GM12864 (cell line): ENCODE measurements at regions not wholly inside any gene's neighbourhood (a gene's known extent, or its start where the extent isn't known, plus 50 kb on each side); places are given as distances from the start of the nearest gene placed in this dataset.

Experiments
- DNase-seq: peaks from one replicate; pipeline ENCODE4 v3.0.0-alpha.2; 2011; ENCODE audit warnings: low read depth
- H3K4me3 ChIP-seq: 2 replicates; pipeline ENCODE4 v1.5.1; 2011; ENCODE audit warnings: mild to moderate bottlenecking, low read depth, low read length, control low read depth
- CTCF ChIP-seq: IDR thresholded peaks from 2 replicates; pipeline ENCODE4 v1.5.1; 2011; ENCODE audit warnings: low read depth, mild to moderate bottlenecking, moderate library complexity, low read length, control low read depth, inconsistent platforms; ENCODE audit errors: missing control alignments

- no peak overlapping the region for H3K4me3 ChIP-seq
- no peak for DNase-seq
- no peak for TF ChIP-seq CTCF
These were observed 203.9 kb downstream of the C9orf50 start for GRCh38 chr9:129416821-129417539.

DNA sequence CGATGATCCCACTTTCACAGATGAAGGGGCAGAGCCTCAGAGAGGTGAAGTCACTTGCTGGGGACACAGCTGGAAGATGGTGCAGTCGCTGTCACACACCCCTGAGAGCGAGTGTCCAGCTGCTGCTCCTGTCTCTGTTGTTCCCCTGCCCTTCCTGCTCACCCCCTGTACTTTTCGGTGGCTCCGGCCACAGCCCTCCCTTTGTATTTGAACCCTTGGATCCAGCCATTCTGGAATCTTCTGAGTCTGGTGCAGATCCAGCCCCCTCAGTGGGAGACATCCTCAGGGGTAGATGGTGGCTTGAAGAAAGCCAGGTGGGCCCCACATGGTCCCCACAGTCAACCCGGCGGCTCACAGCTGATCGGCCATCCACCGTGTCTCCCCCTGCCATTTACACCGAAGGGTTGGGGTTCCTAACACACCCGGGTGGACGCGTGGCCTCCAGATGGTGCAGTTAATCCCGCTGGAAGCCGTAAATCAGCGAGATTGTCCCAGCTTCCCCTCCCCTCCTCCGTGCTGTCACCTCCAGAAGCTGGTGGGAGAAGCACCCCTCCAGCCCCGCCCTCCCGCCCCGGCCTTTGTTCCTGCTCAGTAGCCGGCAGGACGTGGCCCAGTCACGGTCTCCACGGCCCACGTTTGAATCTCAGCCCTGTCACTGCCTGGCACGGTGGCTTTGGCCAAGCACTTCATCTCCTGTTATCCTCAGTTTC is 204.8 kb downstream of the C9orf50 start:
- no peak for TF ChIP-seq CTCF
- DNase-seq: no peak
- H3K4me3 ChIP-seq: no peak overlapping the region

DNA sequence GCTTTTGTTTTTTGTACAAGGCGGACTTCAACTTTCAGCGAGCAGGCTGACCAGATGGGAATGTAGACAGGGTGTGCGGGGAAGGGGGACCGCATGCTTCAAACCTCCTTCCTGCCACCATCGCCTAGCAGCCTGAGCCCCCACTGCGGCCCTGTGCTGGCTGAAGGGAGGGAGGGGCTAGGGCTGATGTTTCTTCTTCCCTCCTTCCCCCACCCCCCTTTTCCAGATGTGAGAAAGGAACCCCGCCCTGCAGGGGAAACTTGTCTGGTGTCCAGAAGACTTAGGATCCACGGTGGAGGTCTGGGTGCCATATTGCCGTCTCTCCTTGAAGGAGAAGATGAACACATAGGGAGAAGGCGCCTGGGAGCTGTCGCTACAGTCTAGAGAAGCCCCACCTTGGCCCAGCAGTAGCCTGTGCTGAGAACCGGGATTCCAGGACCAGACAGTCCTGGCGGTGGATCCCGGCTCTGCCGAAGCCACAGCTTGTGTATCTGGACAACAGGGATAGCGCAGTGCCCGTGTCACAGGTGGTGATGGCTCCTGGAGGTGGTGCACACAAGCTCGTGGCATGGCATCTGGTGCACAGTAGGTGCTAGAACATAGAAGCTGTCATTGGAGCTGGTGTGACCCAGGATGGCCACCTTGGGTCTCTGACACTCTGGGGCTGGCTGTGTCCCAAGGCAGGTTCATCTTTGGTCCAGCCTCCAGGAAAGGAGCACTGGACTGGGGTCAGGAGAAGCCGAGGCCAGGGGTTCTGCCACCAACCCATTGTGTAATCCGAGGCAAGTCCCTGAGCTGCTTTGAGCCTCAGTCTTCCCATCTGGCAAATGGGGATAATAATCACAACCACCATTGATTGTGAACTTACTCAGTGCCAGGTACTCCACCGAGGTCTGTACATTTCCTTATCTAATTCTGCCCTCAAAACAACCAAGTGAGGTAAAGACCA is 205.6 kb downstream of the C9orf50 start:
- H3K4me3 ChIP-seq: no peak overlapping the region
- DNase-seq: no peak

DNA sequence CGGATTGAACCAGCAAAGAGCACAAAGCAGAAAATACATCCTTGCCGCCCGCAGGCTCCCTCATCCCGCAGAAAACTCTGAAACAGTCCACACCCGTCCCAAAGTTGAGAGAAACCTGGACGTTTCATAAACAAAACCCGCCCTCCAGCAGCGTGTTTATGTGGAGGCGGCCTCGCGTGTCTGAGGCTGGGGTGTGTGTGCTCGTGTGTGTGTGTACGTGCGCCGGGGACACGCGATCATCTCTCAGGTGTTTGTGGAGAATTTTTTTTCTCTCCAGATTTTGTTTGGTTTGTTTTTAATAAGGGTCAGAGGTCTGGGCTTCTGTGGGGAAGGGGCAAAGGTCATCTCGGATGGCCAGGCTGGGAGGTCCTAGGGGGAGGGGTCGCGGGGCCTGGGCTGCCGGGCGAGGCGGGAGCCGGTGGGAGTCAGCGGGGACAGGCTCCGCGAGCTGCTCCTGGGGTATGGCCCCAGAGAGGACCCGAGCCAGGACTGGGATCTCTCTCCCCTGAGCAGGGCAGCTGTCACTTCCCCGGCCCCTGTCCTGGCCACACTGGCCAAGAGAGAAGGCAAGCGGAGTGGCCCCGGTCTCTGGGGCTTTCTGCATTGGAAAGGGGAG is 206.4 kb downstream of the C9orf50 start:
- DNase-seq: no peak
- TF ChIP-seq CTCF: no peak
- H3K4me3 ChIP-seq: peak overlapping the region; percentile 60; the same call in 1 of the 2 replicates

More for the DNA sequence above, 205.6 kb downstream of the C9orf50 start:
- no peak for TF ChIP-seq CTCF

- peak overlapping the region; percentile 60 for H3K4me3 ChIP-seq
- peak; percentile 78 for DNase-seq
- no peak for TF ChIP-seq CTCF
These were observed 207.1 kb downstream of the C9orf50 start for GRCh38 chr9:129413537-129414376.
